GM12878 (cell line): ENCODE measurements at regions not wholly inside any gene's neighbourhood (a gene's known extent, or its start where the extent isn't known, plus 50 kb on each side); places are given as distances from the start of the nearest gene placed in this dataset.
A peak's percentile ranks its signal among the peaks of the same experiment; 100 is the strongest.

ENCODE experiments used
- ATAC-seq: fragments of 200-7000 bp; cut with Tn5 transposase; 3 replicates; pipeline ENCODE4 v1.9.1; 2020; ENCODE audit warnings: mild to moderate bottlenecking, moderate library complexity
- BruUV-seq: library from RNA; stranded (reverse); fragments of 400-500 nt; replicated peaks from 2 replicates; lab custom pipeline; 2021; lab: Mats Ljungman, UMichigan
- CTCF ChIA-PET: fragments of 300-600 bp; sonication (Branson Sonifier 250); formaldehyde crosslinking; extraction: SDS; loops from one replicate; lab custom pipeline; 2021; ENCODE audit warnings: inconsistent platforms; lab: Yijun Ruan, JAX
- POLR2A ChIA-PET: fragments of 350-600 bp; formaldehyde crosslinking; extraction: SDS; loops from one replicate; lab custom pipeline; 2021; ENCODE audit warnings: inconsistent platforms; lab: Charles Lee
- RAD21 ChIA-PET: fragments of 300-600 bp; sonication (Branson Sonifier 250); formaldehyde crosslinking; loops from one replicate; lab custom pipeline; 2023; ENCODE audit warnings: antibody characterized with exemption; ENCODE audit not compliant: unreplicated experiment; lab: Charles Lee
- SMC1A ChIA-PET: fragments of 300-600 bp; sonication (Branson Sonifier 250); formaldehyde crosslinking; loops from one replicate; lab custom pipeline; 2023; ENCODE audit not compliant: unreplicated experiment, uncharacterized antibody; lab: Charles Lee
- DNase-seq: peaks from one replicate; pipeline ENCODE4 v3.0.0-alpha.2; 2011; ENCODE audit warnings: low read depth, low spot score
- FAIRE-seq: peaks from 3 replicates; lab custom pipeline; 2011; peaks lifted over from hg19 to GRCh38; lab: Jason Lieb, UNC
- H2AFZ ChIP-seq: 2 replicates; pipeline ENCODE4 v1.6.0; 2011; ENCODE audit warnings: low read depth, low read length, control low read depth; ENCODE audit not compliant: control insufficient read depth
- H3K27ac ChIP-seq: 2 replicates; pipeline ENCODE4 v1.5.1; 2011; ENCODE audit warnings: control low read depth; ENCODE audit not compliant: control insufficient read depth, insufficient read depth
- H3K27me3 ChIP-seq, 2 experiments: replicated peaks in 1 of 2; 2 replicates each; pipeline versions ENCODE4 v1.6.0 to v1.6.1; 2011; ENCODE audit warnings: low read length in 1 of 2; ENCODE audit not compliant: control insufficient read depth in 2 of 2, insufficient read depth in 2 of 2
- H3K36me3 ChIP-seq, 2 experiments: 2 replicates each; pipeline ENCODE4 v1.5.1; 2011; ENCODE audit warnings: low read length in 1 of 2; ENCODE audit not compliant: control insufficient read depth in 2 of 2, insufficient read depth in 2 of 2
- H3K4me1 ChIP-seq: 2 replicates; pipeline ENCODE4 v1.6.1; 2011; ENCODE audit warnings: mild to moderate bottlenecking, low read length, moderate library complexity, mixed read lengths; ENCODE audit not compliant: control insufficient read depth, insufficient read depth
- H3K4me2 ChIP-seq: 2 replicates; pipeline ENCODE4 v1.6.0; 2011; ENCODE audit warnings: control low read depth; ENCODE audit not compliant: control insufficient read depth, insufficient read depth
- H3K4me3 ChIP-seq: fragments of 200-600 bp; sonication (generic); 2 replicates; pipeline ENCODE4 v1.5.1; 2016
- H3K79me2 ChIP-seq: 2 replicates; pipeline ENCODE4 v1.6.0; 2011; ENCODE audit warnings: low read length; ENCODE audit not compliant: control insufficient read depth, insufficient read depth
- H3K9ac ChIP-seq: 2 replicates; pipeline ENCODE4 v1.8.0; 2011; ENCODE audit warnings: low read length, control low read depth, mixed read lengths; ENCODE audit not compliant: control insufficient read depth, insufficient read depth
- H3K9me3 ChIP-seq: replicated peaks from 3 replicates; pipeline ENCODE4 v1.5.1; 2011; ENCODE audit warnings: mild to moderate bottlenecking, low read length; ENCODE audit not compliant: control insufficient read depth, insufficient read depth
- H4K20me1 ChIP-seq: 2 replicates; pipeline ENCODE4 v1.6.0; 2011; ENCODE audit not compliant: control insufficient read depth, insufficient read depth
- ESRRA ChIP-seq: IDR thresholded peaks from 2 replicates; pipeline ENCODE4 v1.6.1; 2012; ENCODE audit warnings: mild to moderate bottlenecking, low read length, improper control_type of control experiment
- IRF4 ChIP-seq: IDR thresholded peaks from 2 replicates; pipeline ENCODE4 v1.6.1; 2011; ENCODE audit warnings: low read depth, low read length
- WGBS: methylation state at CpG from one replicate; pipeline ENCODE4 v1.1.6; 2016; ENCODE audit warnings: low lambda C conversion rate; ENCODE audit not compliant: insufficient replicate concordance, insufficient coverage; ENCODE audit errors: missing lambda C conversion rate; 5-methylcytosine and 5-hydroxymethylcytosine counted together
- in situ Hi-C: fragments of 300-500 bp; cut with MboI; formaldehyde crosslinking; loops from 9 replicates; pipeline ENCODE4 v1.14.3; 2018; ENCODE audit warnings: mixed read lengths
- intact Hi-C: fragments of 100-400 bp; cut with micrococcal nuclease; formaldehyde crosslinking; loops from one replicate; pipeline ENCODE4 v1.14.2; 2022; ENCODE audit not compliant: unreplicated experiment
- TF ChIP-seq, protein P1 (sequence below): IDR thresholded peaks from 2 replicates; pipeline ENCODE4 v1.6.1; 2011; ENCODE audit warnings: borderline replicate concordance, low read depth, mild to moderate bottlenecking, moderate library complexity, low read length; ENCODE audit not compliant: insufficient read depth, poor library complexity, severe bottlenecking
- TF ChIP-seq, protein P2 (sequence below): IDR thresholded peaks from 2 replicates; pipeline ENCODE4 v1.6.1; 2012; ENCODE audit warnings: mild to moderate bottlenecking, low read depth, low read length

DNA sequence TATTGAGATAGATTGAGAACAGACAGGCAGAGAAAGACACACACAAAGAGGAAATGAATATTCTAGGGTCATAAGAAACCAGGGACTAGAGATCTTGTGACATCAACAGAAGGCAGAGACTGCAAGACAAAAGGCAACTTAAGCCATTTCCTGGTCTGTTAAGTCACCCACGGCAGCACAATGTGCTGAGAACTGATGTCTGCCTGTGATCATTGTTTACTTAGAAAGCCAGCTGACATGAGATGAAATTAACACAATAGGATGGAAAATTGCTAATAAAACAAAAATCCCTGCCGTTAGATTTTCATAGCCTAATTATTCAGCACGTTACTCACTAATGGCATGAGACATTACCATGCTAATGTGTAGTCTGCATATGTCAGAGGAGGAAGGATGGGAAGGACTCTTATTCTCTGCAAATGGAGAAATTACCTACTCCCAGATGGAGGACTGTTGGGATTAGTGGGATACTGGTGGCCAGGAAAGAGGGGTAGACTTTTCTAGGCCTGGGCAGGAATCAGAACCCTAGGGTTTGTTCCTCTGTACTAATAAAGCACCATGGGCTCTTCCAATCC, 191.3 kb upstream of the PODXL start (continued):
- TF ChIP-seq, protein P1, sequence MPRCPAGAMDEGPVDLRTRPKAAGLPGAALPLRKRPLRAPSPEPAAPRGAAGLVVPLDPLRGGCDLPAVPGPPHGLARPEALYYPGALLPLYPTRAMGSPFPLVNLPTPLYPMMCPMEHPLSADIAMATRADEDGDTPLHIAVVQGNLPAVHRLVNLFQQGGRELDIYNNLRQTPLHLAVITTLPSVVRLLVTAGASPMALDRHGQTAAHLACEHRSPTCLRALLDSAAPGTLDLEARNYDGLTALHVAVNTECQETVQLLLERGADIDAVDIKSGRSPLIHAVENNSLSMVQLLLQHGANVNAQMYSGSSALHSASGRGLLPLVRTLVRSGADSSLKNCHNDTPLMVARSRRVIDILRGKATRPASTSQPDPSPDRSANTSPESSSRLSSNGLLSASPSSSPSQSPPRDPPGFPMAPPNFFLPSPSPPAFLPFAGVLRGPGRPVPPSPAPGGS = no peak
- no peak for TF ChIP-seq IRF4

DNA sequence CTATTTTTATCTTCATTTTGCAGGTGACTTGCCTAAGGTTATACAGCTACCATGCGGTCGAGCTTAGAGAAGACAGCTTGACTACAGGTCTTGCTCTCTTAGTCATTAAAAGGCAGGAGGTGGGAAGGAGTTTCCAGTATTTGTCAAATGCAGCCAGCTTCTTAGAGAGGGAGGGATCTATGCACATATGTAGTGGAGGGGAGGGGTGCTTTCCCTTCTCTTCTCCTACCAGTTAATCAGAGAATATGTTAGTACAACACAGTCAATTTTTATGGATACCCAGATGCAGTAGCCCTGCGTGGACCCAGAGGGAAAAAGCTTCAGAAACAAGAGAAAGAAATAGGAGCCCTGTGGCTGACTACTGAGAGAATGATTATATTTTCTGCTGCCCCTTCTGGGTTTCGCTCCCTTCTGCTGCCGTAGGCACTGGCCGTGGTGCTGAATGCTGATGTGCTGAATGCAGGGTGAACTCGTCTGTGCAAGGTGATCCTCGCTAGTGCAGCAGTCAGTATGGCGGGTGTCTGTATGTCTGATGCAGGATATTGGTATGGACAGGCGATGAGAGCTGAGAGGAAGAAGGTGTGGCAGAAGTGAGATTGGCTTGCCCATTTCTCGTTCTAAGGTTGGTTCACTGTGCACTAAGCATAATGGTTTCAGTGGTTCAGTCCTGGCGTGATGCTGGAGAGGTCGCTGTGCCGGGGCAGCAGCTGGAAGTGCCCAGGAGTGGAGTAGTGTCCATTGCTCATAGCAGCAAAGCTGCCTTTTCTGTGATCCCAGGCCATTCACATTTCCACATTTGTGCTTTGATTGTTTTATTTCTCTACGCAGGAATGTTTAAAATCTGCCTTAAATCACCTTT, 189.2 kb upstream of the PODXL start:
- ChIA-PET POLR2A (no interaction called here), RAD21 (no interaction called here), CTCF (no interaction called here), SMC1A (interaction anchor here (0.5 to 1.0 kb wide), 2 partner anchors 9 to 10 kb away, joined by 3 read pairs; no protein-coding TSS in a partner anchor)
- no peak overlapping the region for H3K4me3 ChIP-seq
- no peaks in the 10 kb centered on the region for H3K79me2 ChIP-seq
- BruUV-seq = no TSS peak
- no peak overlapping the region for H3K4me2 ChIP-seq
- intact Hi-C loops = no loop called here
- no peak; the same call in 2 of the 3 replicates for ATAC-seq
- no peaks in the 10 kb centered on the region for H3K9me3 ChIP-seq
- no peak overlapping the region for H3K27ac ChIP-seq
- in situ Hi-C loops = no loop called here
- no peak for TF ChIP-seq ESRRA
- TF ChIP-seq, protein P2, sequence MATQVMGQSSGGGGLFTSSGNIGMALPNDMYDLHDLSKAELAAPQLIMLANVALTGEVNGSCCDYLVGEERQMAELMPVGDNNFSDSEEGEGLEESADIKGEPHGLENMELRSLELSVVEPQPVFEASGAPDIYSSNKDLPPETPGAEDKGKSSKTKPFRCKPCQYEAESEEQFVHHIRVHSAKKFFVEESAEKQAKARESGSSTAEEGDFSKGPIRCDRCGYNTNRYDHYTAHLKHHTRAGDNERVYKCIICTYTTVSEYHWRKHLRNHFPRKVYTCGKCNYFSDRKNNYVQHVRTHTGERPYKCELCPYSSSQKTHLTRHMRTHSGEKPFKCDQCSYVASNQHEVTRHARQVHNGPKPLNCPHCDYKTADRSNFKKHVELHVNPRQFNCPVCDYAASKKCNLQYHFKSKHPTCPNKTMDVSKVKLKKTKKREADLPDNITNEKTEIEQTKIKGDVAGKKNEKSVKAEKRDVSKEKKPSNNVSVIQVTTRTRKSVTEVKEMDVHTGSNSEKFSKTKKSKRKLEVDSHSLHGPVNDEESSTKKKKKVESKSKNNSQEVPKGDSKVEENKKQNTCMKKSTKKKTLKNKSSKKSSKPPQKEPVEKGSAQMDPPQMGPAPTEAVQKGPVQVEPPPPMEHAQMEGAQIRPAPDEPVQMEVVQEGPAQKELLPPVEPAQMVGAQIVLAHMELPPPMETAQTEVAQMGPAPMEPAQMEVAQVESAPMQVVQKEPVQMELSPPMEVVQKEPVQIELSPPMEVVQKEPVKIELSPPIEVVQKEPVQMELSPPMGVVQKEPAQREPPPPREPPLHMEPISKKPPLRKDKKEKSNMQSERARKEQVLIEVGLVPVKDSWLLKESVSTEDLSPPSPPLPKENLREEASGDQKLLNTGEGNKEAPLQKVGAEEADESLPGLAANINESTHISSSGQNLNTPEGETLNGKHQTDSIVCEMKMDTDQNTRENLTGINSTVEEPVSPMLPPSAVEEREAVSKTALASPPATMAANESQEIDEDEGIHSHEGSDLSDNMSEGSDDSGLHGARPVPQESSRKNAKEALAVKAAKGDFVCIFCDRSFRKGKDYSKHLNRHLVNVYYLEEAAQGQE = peak; percentile 89
- no peaks in the 10 kb centered on the region for H3K4me1 ChIP-seq
- DNase-seq = no peak
- no peaks in the 10 kb centered on the region for H3K36me3 ChIP-seq
- no peak for FAIRE-seq
- H3K27me3 ChIP-seq = no peaks in the 10 kb centered on the region
- H4K20me1 ChIP-seq = no peaks in the 10 kb centered on the region
- WGBS = 46% methylated on average over 15 of the region's 15 CpGs
- H3K9ac ChIP-seq = no peak overlapping the region
- H2AFZ ChIP-seq = no peak overlapping the region
